K562 (cell line): ENCODE measurements at regions not wholly inside any gene's neighbourhood (a gene's known extent, or its start where the extent isn't known, plus 50 kb on each side); places are given as distances from the start of the nearest gene placed in this dataset.

Experiments used
- ATAC-seq: fragments of 200-7000 bp; cut with Tn5 transposase; 3 replicates; pipeline ENCODE4 v1.9.1; 2020; ENCODE audit warnings: moderate library complexity
- BruUV-seq: library from RNA; stranded (reverse); fragments of 400-500 nt; replicated peaks from 2 replicates; lab custom pipeline; 2021; lab: Mats Ljungman, UMichigan
- CTCF ChIA-PET: fragments of 300-600 bp; formaldehyde crosslinking; extraction: SDS; loops from one replicate; lab custom pipeline; 2021; ENCODE audit warnings: low intra/inter-chr PET ratio; lab: Yijun Ruan, JAX
- POLR2A ChIA-PET: fragments of 300-600, 350-650 bp; sonication (Branson Sonifier 250); formaldehyde crosslinking; extraction: SDS; loops from one replicate; lab custom pipeline; 2021; ENCODE audit warnings: antibody characterized with exemption, inconsistent platforms; lab: Yijun Ruan, JAX
- DNase-seq, 4 experiments: peaks; one replicate each; pipeline versions ENCODE4 v3.0.0 to v3.0.0-alpha.2; 2011 to 2018; ENCODE audit warnings: low spot score in 3 of 4, mixed read lengths in 3 of 4; ENCODE audit errors: extremely low read depth in 1 of 4
- FAIRE-seq: peaks from 2 replicates; lab custom pipeline; 2011; peaks lifted over from hg19 to GRCh38; lab: Jason Lieb, UNC
- H2AFZ ChIP-seq: 2 replicates; pipeline ENCODE4 v1.6.0; 2011; ENCODE audit warnings: low read depth, low read length, control low read depth, inconsistent platforms
- H3K27ac ChIP-seq: fragments of 200-600 bp; 3 replicates; pipeline ENCODE4 v1.8.0; 2011; ENCODE audit warnings: low read depth, mild to moderate bottlenecking, control low read depth, inconsistent platforms, low read length, moderate library complexity, mixed read lengths; ENCODE audit errors: extremely low read depth
- H3K27me3 ChIP-seq, 2 experiments: fragments of 300-600 bp in 1 of 2; 2 replicates in 1 of 2; 3 replicates in 1 of 2; pipeline versions ENCODE4 v1.6.0 to v1.8.0; 2011; ENCODE audit warnings: inconsistent platforms in 2 of 2, low read length in 2 of 2, mild to moderate bottlenecking in 1 of 2, mixed read lengths in 1 of 2, moderate library complexity in 1 of 2; ENCODE audit not compliant: control insufficient read depth in 2 of 2, insufficient read depth in 2 of 2
- H3K36me3 ChIP-seq: fragments of 300-600 bp; 3 replicates; pipeline ENCODE4 v1.8.0; 2011; ENCODE audit warnings: mild to moderate bottlenecking, low read length, inconsistent platforms; ENCODE audit not compliant: control insufficient read depth, insufficient read depth
- H3K4me1 ChIP-seq, 2 experiments: fragments of 200-600 bp in 1 of 2; replicated peaks in 1 of 2; 2 replicates in 1 of 2; 3 replicates in 1 of 2; pipeline versions ENCODE4 v1.5.1 to v1.8.0; 2011; ENCODE audit warnings: inconsistent platforms in 2 of 2, low read length in 2 of 2, mild to moderate bottlenecking in 1 of 2, mixed read lengths in 1 of 2, moderate library complexity in 1 of 2; ENCODE audit not compliant: control insufficient read depth in 2 of 2, insufficient read depth in 2 of 2
- H3K4me2 ChIP-seq: 2 replicates; pipeline ENCODE4 v1.6.1; 2011; ENCODE audit warnings: low read length, control low read depth, inconsistent platforms, mixed read lengths; ENCODE audit not compliant: insufficient read depth
- H3K4me3 ChIP-seq: fragments of 200-600 bp; sonication (generic), shearing (Covaris generic); 2 replicates; pipeline ENCODE4 v1.5.1; 2016; ENCODE audit warnings: control low read depth, inconsistent platforms
- H3K79me2 ChIP-seq: fragments of 200-600 bp; 3 replicates; pipeline ENCODE4 v1.8.0; 2011; ENCODE audit warnings: low read length, inconsistent platforms; ENCODE audit not compliant: control insufficient read depth, insufficient read depth
- H3K9ac ChIP-seq, 2 experiments: 2 replicates each; pipeline versions ENCODE4 v1.6.0 to v1.6.1; 2011; ENCODE audit warnings: low read depth in 2 of 2, low read length in 2 of 2, control low read depth in 1 of 2, inconsistent platforms in 1 of 2, mild to moderate bottlenecking in 1 of 2, mixed read lengths in 1 of 2; ENCODE audit not compliant: insufficient read depth in 1 of 2
- H3K9me1 ChIP-seq: one replicate; pipeline ENCODE4 v1.6.0; 2011; ENCODE audit warnings: inconsistent platforms, mild to moderate bottlenecking, low read length, moderate library complexity; ENCODE audit not compliant: control insufficient read depth, insufficient read depth
- H3K9me3 ChIP-seq: replicated peaks from 2 replicates; pipeline ENCODE4 v1.5.1; 2011; ENCODE audit warnings: low read depth, low read length, inconsistent platforms; ENCODE audit not compliant: control insufficient read depth, insufficient read depth
- H4K20me1 ChIP-seq: replicated peaks from 2 replicates; pipeline ENCODE4 v1.6.1; 2011; ENCODE audit warnings: low read length, inconsistent platforms, mixed read lengths; ENCODE audit not compliant: control insufficient read depth, insufficient read depth
- HNRNPL ChIP-seq: fragments of 200-400 bp; formaldehyde crosslinking; IDR thresholded peaks from 2 replicates; pipeline ENCODE4 v1.6.1; 2017; ENCODE audit warnings: low read depth, mild to moderate bottlenecking, low read length
- PTTG1 ChIP-seq: fragments of 450-650 bp; IDR thresholded peaks from 2 replicates; pipeline ENCODE4 v1.6.1; 2016; ENCODE audit warnings: low read depth, mild to moderate bottlenecking, missing genetic modification characterization, missing compliant biosample characterization
- WGBS: fragments of 100-300 bp; shearing (Covaris generic); methylation state at CpG from one replicate; pipeline ENCODE4 v1.1.6; 2016; ENCODE audit warnings: low coverage, mixed read lengths; ENCODE audit not compliant: insufficient coverage; ENCODE audit errors: missing lambda C conversion rate; 5-methylcytosine and 5-hydroxymethylcytosine counted together
- in situ Hi-C: fragments of 300-500 bp; cut with MboI; formaldehyde crosslinking; loops from 4 replicates; pipeline ENCODE4 v1.15.0; 2018; ENCODE audit warnings: inconsistent platforms, mixed read lengths
- intact Hi-C: fragments of 100-400 bp; cut with micrococcal nuclease; formaldehyde crosslinking; loops from 2 replicates; pipeline ENCODE4 v1.14.2; 2022
- TF ChIP-seq, protein P1 (sequence below), 2 experiments: fragments of 200-800 bp in 1 of 2; sonication (Bioruptor generic) in 1 of 2; sonication (generic) in 1 of 2; formaldehyde crosslinking in 1 of 2; IDR thresholded peaks in 1 of 2; conservative IDR thresholded peaks in 1 of 2; 2 replicates each; pipeline versions ENCODE4 v1.5.0 to v1.6.1; 2016 to 2020; ENCODE audit warnings: missing compliant biosample characterization in 1 of 2, missing genetic modification characterization in 1 of 2, missing genetic modification reagents in 1 of 2
- TF ChIP-seq, protein P2 (sequence below): IDR thresholded peaks from 2 replicates; pipeline ENCODE4 v1.6.1; 2012; ENCODE audit warnings: low read depth, low read length, improper control_type of control experiment, borderline replicate concordance

DNA sequence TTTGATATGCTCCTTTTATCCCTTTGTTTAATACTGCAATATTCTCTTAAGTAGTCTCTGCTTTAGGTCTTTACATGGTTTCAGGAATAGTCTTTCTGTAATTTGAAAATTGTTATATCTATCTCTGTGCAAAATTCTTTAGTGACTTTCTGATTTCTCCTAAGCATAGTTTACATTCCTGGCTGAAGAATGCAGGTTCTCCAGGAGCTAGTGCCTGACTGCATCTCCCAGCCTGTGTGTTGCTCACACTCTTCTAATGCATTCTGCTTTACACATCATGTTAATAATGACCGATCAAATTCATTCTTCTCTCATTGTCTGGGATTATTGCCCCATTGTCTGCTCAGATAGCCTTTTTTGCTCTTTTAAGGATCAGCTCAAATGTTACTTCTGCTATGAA lies 1349.2 kb downstream of the DSC3 start:
- no peaks in the 10 kb centered on the region for H3K9me1 ChIP-seq
- in situ Hi-C loops = no loop called here
- H4K20me1 ChIP-seq = no peaks in the 10 kb centered on the region
- H3K27me3 ChIP-seq = no peaks in the 10 kb centered on the region
- H3K4me2 ChIP-seq = no peak overlapping the region
- DNase-seq (no peak), FAIRE-seq (no peak), ATAC-seq (no peak)
- intact Hi-C loops = no loop called here
- 9% methylated on average over 1 of the region's 1 CpG for WGBS
- H3K9ac ChIP-seq = no peak overlapping the region
- H3K79me2 ChIP-seq = no peaks in the 10 kb centered on the region
- no peak overlapping the region for H2AFZ ChIP-seq
- no peak overlapping the region for H3K27ac ChIP-seq
- no TSS peak for BruUV-seq
- H3K9me3 ChIP-seq = no peaks in the 10 kb centered on the region; the same call in 1 of the 2 replicates
- POLR2A ChIA-PET = no interaction called here
- CTCF ChIA-PET = no interaction called here
- TF ChIP-seq, protein P1, sequence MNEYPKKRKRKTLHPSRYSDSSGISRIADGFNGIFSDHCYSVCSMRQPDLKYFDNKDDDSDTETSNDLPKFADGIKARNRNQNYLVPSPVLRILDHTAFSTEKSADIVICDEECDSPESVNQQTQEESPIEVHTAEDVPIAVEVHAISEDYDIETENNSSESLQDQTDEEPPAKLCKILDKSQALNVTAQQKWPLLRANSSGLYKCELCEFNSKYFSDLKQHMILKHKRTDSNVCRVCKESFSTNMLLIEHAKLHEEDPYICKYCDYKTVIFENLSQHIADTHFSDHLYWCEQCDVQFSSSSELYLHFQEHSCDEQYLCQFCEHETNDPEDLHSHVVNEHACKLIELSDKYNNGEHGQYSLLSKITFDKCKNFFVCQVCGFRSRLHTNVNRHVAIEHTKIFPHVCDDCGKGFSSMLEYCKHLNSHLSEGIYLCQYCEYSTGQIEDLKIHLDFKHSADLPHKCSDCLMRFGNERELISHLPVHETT (CRISPR knock-in tag; conservative IDR thresholded peaks at IDR 0.05 in 1 of 2, IDR thresholded peaks at IDR 0.05 in 1 of 2) = no peak
- TF ChIP-seq, protein P2, sequence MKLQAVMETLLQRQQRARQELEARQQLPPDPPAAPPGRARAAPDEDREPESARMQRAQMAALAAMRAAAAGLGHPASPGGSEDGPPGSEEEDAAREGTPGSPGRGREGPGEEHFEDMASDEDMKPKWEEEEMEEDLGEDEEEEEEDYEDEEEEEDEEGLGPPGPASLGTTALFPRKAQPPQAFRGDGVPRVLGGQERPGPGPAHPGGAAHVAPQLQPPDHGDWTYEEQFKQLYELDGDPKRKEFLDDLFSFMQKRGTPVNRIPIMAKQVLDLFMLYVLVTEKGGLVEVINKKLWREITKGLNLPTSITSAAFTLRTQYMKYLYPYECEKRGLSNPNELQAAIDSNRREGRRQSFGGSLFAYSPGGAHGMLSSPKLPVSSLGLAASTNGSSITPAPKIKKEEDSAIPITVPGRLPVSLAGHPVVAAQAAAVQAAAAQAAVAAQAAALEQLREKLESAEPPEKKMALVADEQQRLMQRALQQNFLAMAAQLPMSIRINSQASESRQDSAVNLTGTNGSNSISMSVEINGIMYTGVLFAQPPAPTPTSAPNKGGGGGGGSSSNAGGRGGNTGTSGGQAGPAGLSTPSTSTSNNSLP = no peak
- TF ChIP-seq HNRNPL = no peak
- no peak for TF ChIP-seq PTTG1
- H3K4me1 ChIP-seq = no peaks in the 10 kb centered on the region
- no peaks in the 10 kb centered on the region for H3K36me3 ChIP-seq
- H3K4me3 ChIP-seq = no peak overlapping the region
